ENCODE measurements at regions not wholly inside any gene's neighbourhood (a gene's known extent, or its start where the extent isn't known, plus 50 kb on each side); places are given as distances from the start of the nearest gene placed in this dataset.

DNA sequence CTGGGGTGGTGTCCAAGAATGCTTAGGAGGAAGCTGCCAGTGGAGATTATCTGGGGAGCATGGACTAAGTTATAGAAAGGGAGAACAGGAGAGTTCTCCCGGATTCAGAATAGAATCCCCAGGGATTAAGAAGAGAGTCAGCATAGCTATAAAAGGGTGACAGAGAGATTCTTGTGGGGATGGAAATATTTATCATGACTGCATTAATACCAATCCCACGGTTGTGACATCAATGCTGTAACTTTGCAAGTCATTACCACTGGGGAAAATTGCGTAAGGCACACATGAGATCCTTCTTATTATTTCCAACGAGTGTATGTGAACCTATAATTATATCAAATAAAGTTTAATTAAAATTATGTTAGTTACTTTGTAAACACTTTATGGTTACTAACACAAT lies 447.9 kb upstream of the TMEM132C start:
- H3K4me3 ChIP-seq (ENCODE audit: control insufficient read depth, low read depth, low read length), result no peak overlapping the region
- DNase-seq (ENCODE audit: low read depth), result peak; percentile 51
- TF ChIP-seq, protein P1, sequence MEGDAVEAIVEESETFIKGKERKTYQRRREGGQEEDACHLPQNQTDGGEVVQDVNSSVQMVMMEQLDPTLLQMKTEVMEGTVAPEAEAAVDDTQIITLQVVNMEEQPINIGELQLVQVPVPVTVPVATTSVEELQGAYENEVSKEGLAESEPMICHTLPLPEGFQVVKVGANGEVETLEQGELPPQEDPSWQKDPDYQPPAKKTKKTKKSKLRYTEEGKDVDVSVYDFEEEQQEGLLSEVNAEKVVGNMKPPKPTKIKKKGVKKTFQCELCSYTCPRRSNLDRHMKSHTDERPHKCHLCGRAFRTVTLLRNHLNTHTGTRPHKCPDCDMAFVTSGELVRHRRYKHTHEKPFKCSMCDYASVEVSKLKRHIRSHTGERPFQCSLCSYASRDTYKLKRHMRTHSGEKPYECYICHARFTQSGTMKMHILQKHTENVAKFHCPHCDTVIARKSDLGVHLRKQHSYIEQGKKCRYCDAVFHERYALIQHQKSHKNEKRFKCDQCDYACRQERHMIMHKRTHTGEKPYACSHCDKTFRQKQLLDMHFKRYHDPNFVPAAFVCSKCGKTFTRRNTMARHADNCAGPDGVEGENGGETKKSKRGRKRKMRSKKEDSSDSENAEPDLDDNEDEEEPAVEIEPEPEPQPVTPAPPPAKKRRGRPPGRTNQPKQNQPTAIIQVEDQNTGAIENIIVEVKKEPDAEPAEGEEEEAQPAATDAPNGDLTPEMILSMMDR (IDR thresholded peaks at IDR 0.05; ENCODE audit: control insufficient read depth, insufficient read depth, low read depth, low read length, missing control alignments), result no peak

DNA sequence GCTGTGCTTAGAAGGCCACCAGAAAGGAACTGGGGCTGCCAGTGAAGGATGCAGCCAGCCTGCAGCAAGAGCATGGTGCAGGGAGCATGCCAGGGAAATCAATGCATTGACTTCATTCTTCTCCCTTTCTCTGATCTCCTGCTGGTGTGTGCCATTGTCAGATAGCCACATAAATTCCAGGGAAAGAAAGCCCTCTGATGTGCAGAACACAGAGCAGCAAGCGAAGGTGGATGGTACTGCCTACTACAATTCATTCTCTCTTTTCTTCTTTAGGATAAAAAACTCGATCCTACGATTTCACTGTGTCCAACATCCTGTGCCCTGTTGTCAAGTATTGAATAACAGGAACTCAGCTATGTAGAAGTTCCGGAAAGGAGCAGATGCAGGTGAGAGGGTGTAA lies 446.7 kb upstream of the TMEM132C start:
- no peak for DNase-seq (ENCODE audit: low read depth)
- H3K4me3 ChIP-seq (ENCODE audit: control insufficient read depth, low read depth, low read length), result no peak overlapping the region
- TF ChIP-seq, protein P1 (IDR thresholded peaks at IDR 0.05; ENCODE audit: control insufficient read depth, insufficient read depth, low read depth, low read length, missing control alignments), result no peak

DNA sequence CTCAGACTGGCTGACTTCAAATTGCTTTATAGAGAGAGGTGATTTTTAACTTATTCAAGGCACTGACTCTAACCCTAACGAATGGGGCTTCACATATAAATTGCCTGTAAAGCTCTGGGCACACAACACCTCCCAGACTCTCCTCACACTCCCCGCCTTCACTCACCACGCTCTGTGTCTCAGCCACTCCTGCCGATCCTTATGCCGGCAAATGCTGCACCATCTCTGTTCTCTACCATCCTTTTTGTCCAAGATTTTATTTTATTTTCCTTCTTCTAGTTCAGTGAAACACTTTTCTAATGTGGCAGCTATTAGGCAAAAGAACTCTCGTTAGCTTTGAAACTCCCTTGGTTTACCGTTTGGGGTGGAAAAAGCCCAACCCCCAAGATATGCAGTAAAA lies 446.1 kb upstream of the TMEM132C start:
- H3K4me3 ChIP-seq (ENCODE audit: control insufficient read depth, low read depth, low read length), result no peak overlapping the region
- TF ChIP-seq, protein P1 (IDR thresholded peaks at IDR 0.05; ENCODE audit: control insufficient read depth, insufficient read depth, low read depth, low read length, missing control alignments), result no peak
- no peak for DNase-seq (ENCODE audit: low read depth)

DNA sequence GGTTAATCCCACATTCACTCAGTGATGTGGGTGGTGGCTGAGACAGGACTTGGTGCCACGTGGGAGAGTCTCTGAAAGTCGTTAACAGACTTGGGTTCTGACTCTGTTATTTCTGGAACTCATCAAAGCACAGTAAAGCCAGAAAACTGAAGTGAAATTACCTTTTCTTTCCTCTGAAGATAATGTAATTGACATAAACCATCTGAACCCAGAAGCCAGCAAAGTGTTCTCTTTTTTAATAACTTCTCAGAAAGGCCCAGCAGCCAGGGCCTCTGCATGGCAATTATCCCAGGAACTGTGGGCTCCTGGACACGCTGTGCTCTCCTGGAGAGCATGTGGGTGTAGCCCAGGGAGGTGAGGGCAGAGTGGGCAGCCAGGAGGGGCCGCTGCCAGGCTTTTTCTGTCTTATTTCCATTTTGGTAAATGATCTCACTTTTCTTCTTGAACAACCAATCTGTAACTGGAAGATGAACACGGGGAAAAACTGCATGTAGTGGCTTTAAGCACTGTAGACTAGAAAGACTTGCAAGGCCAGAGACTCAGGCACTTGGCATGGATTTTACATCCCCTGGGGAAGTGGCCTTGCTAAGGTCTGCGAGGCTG lies 444.1 kb upstream of the TMEM132C start:
- no peak overlapping the region for H3K4me3 ChIP-seq (ENCODE audit: control insufficient read depth, low read depth, low read length)
- TF ChIP-seq, protein P1 (IDR thresholded peaks at IDR 0.05; ENCODE audit: control insufficient read depth, insufficient read depth, low read depth, low read length, missing control alignments), result no peak
- DNase-seq (ENCODE audit: low read depth), result no peak

DNA sequence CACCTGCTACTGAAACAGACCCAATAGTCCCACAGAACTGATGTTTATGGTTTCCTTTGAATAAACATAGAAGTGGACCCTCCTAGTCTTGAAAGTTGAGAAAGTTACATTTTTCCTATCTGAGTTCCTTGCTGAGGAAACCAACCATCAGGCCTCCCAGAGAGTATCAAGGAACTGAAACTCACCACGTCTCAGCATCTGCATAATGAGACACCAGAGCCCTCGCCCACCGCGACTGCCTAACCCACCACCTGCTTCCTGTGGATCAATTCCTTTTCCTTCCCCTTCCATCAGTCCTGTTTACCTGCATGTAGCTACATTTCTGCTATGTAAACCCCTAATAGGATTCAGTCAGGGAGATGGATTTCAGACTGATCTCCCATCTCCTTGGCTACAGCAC lies 443.2 kb upstream of the TMEM132C start:
- DNase-seq (ENCODE audit: low read depth), result no peak
- no peak overlapping the region for H3K4me3 ChIP-seq (ENCODE audit: control insufficient read depth, low read depth, low read length)
- TF ChIP-seq, protein P1 (IDR thresholded peaks at IDR 0.05; ENCODE audit: control insufficient read depth, insufficient read depth, low read depth, low read length, missing control alignments), result no peak

DNA sequence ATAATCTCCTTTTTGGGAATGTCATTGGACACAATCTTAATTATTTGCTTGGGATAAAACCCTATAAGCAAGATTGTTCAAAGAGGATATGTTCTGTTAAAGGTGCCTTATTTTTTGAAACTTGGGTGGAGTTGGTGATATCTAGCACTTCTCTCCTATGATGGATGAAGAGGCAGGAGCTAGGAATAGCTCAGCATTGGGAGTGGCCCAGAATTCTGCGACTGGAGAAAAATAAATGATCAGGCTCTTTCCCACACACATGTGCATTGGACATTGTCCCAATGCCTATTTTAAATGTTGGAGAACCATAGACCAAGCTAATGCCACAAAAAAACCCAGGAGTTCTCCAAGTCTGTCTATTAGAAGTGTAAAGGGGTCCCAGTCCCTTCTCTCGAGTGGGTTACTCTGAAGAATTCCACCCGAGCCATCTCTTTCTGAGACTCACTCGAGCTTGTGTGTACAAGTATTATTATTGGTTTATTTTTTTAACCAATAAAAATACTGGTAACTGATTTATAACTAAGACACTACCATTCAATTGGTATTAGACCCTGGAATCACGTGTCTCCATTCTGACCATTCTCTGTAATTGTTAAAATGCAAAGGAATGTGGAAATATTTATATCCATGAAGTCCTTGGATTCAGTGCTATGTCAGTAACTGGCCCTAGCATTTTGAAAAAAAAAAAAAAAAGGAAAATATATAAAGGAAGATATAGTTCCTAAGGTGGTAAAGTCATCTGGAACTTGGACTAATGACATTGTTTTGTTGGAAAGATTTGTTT lies 437.5 kb upstream of the TMEM132C start:
- no peak overlapping the region for H3K4me3 ChIP-seq (ENCODE audit: control insufficient read depth, low read depth, low read length)
- no peak for DNase-seq (ENCODE audit: low read depth)
- TF ChIP-seq, protein P1 (IDR thresholded peaks at IDR 0.05; ENCODE audit: control insufficient read depth, insufficient read depth, low read depth, low read length, missing control alignments), result no peak
